ENCODE measurements at regions not wholly inside any gene's neighbourhood (a gene's known extent, or its start where the extent isn't known, plus 50 kb on each side); places are given as distances from the start of the nearest gene placed in this dataset.

DNA sequence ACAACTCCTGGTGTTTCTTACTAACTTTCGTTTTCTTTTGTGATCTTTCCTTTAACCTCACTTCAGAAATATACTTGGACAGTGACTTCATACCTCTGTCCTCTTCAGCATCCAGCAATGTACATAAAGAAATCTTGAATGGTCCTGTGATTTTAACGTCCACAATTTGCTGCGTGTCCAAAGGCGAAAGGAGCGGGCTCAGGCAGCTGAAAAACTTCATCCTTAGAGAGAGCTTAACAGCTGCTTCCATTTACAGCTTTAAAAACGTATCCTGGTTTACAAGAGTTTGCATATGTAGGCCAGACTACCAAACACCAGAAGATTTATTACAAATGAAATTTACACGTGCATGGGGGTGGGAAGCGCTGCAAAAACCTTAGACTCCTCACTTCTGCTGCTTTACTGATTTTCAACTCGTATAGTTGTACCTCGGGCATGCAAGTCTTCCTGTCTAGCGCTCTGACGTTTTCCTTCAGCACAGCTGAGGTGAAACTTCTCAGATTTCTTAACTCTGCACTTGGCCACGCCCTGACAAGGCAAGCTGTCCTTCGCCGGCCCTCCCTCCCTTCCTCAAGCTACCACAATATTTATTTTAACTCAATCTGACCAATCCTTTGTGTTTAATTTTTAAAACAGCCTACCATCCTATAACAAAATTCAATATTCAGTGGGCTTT lies 406.4 kb downstream of the FAM47A start:
- no peak for DNase-seq

DNA sequence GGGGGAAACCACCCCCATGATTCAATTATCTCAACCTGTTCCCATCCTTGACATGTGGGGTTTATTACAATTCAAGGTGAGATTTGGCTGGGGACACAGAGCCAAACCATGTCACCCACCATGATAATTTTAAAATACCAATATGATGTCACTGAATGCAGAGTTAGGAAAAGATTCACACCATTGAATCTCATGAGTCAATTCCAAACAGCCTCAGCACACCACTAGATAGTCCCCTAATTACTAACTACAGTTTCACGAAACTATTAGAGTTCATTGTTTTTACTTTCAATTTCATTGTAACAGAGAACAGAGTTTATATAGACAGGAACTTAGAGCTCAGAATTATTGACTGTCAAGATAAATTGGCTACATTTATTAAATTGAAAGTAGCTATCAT lies 410.2 kb downstream of the FAM47A start:
- DNase-seq = no peak

DNA sequence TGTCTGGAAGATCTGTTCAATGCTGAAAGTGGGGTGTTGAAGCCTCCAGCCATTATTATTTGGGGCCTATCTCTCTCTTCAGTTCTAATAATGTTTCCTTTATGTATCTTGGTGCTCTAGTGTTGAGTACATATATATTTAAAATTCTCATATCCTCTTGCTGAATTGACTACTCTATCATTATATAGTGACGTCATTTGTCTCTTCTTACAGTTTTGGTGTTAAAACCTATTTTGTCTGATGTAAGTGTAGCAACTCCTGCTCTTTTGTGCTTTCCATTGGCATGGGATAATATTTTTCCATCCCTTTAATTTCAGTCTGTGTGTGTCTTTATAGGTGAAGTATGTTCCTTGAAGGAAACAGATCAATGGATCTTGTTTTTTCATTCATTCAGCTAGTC lies 446.0 kb downstream of the FAM47A start:
- DNase-seq = no peak

Data from COR-L47 (cell line).